IPS-20b (cell line): ENCODE measurements at regions not wholly inside any gene's neighbourhood (a gene's known extent, or its start where the extent isn't known, plus 50 kb on each side); places are given as distances from the start of the nearest gene placed in this dataset.
"Not testable (repeated sequence)": the region's sequence is repeated elsewhere in the genome, so short reads cannot be mapped to it uniquely, and the experiment has no call there.

ENCODE experiments used
- H3K27ac ChIP-seq: one replicate; pipeline ENCODE4 v1.5.1; 2013; ENCODE audit warnings: low read length
- H3K27me3 ChIP-seq: 2 replicates; pipeline ENCODE4 v1.6.1; 2013; ENCODE audit warnings: mild to moderate bottlenecking, low read length, inconsistent platforms; ENCODE audit not compliant: insufficient read depth
- H3K36me3 ChIP-seq: 2 replicates; pipeline ENCODE4 v1.6.1; 2013; ENCODE audit warnings: low read depth, mild to moderate bottlenecking, inconsistent platforms, low read length, moderate library complexity; ENCODE audit not compliant: insufficient read depth
- H3K4me1 ChIP-seq: 2 replicates; pipeline ENCODE4 v1.6.1; 2013; ENCODE audit warnings: mild to moderate bottlenecking, control low read depth, inconsistent platforms, low read length, moderate library complexity; ENCODE audit not compliant: insufficient read depth
- H3K4me3 ChIP-seq: 2 replicates; pipeline ENCODE4 v1.5.1; 2013; ENCODE audit warnings: mild to moderate bottlenecking, low read length, inconsistent platforms
- H3K9ac ChIP-seq: 2 replicates; pipeline ENCODE4 v1.6.1; 2013; ENCODE audit warnings: low read depth, mild to moderate bottlenecking, inconsistent platforms, low read length, moderate library complexity
- H3K9me3 ChIP-seq: 2 replicates; pipeline ENCODE4 v1.6.1; 2013; ENCODE audit warnings: mild to moderate bottlenecking, low read depth, low read length, inconsistent platforms; ENCODE audit not compliant: insufficient read depth

- not testable (repeated sequence) for H3K4me1 ChIP-seq, H3K27me3 ChIP-seq, H3K9ac ChIP-seq, H3K27ac ChIP-seq, H3K4me3 ChIP-seq, H3K36me3 ChIP-seq, H3K9me3 ChIP-seq
These were observed 135.0 kb downstream of the NPIPA8 start for GRCh38 chr16:18201511-18201910.

- not testable (repeated sequence) for H3K4me1 ChIP-seq, H3K27me3 ChIP-seq, H3K36me3 ChIP-seq, H3K27ac ChIP-seq, H3K9me3 ChIP-seq, H3K4me3 ChIP-seq, H3K9ac ChIP-seq
These were observed 144.1 kb downstream of the NPIPA8 start for GRCh38 chr16:18192389-18192788.

GRCh38 chr16:18190179-18190578, 146.4 kb downstream of the NPIPA8 start:
- not testable (repeated sequence) for H3K4me1 ChIP-seq, H3K36me3 ChIP-seq, H3K27me3 ChIP-seq, H3K9me3 ChIP-seq, H3K27ac ChIP-seq, H3K9ac ChIP-seq, H3K4me3 ChIP-seq

GRCh38 chr16:18184755-18185154, 151.8 kb downstream of the NPIPA8 start:
- H3K4me3 ChIP-seq, H3K4me1 ChIP-seq, H3K27ac ChIP-seq, H3K9me3 ChIP-seq, H3K27me3 ChIP-seq, H3K9ac ChIP-seq, H3K36me3 ChIP-seq: not testable (repeated sequence)

- H3K9me3 ChIP-seq, H3K27ac ChIP-seq, H3K27me3 ChIP-seq, H3K9ac ChIP-seq, H3K4me3 ChIP-seq, H3K36me3 ChIP-seq, H3K4me1 ChIP-seq: not testable (repeated sequence)
These were observed 155.5 kb downstream of the NPIPA8 start for GRCh38 chr16:18181028-18181427.

GRCh38 chr16:18173945-18174497, 162.5 kb downstream of the NPIPA8 start:
- not testable (repeated sequence) for H3K4me3 ChIP-seq, H3K9me3 ChIP-seq, H3K36me3 ChIP-seq, H3K4me1 ChIP-seq, H3K9ac ChIP-seq, H3K27ac ChIP-seq, H3K27me3 ChIP-seq

GRCh38 chr16:18162293-18162692, 174.2 kb downstream of the NPIPA8 start:
- H3K9me3 ChIP-seq, H3K4me3 ChIP-seq, H3K27ac ChIP-seq, H3K9ac ChIP-seq, H3K27me3 ChIP-seq, H3K4me1 ChIP-seq, H3K36me3 ChIP-seq: not testable (repeated sequence)

- not testable (repeated sequence) for H3K27ac ChIP-seq
These were observed 175.3 kb downstream of the NPIPA8 start for GRCh38 chr16:18161224-18161623.

GRCh38 chr16:18159185-18159584, 177.4 kb downstream of the NPIPA8 start:
- H3K4me3 ChIP-seq, H3K36me3 ChIP-seq, H3K27ac ChIP-seq, H3K9ac ChIP-seq, H3K27me3 ChIP-seq, H3K4me1 ChIP-seq, H3K9me3 ChIP-seq: not testable (repeated sequence)

More at GRCh38 chr16:18161224-18161623, 175.3 kb downstream of the NPIPA8 start:
- not testable (repeated sequence) for H3K4me1 ChIP-seq, H3K36me3 ChIP-seq, H3K9ac ChIP-seq, H3K4me3 ChIP-seq, H3K27me3 ChIP-seq, H3K9me3 ChIP-seq

GRCh38 chr16:18157854-18158253, 178.7 kb downstream of the NPIPA8 start:
- not testable (repeated sequence) for H3K9ac ChIP-seq, H3K27me3 ChIP-seq, H3K27ac ChIP-seq, H3K9me3 ChIP-seq, H3K4me3 ChIP-seq, H3K4me1 ChIP-seq, H3K36me3 ChIP-seq

- not testable (repeated sequence) for H3K27ac ChIP-seq, H3K4me3 ChIP-seq, H3K36me3 ChIP-seq, H3K27me3 ChIP-seq, H3K9ac ChIP-seq, H3K4me1 ChIP-seq, H3K9me3 ChIP-seq
These were observed 183.7 kb downstream of the NPIPA8 start for GRCh38 chr16:18152832-18153231.

GRCh38 chr16:18148132-18148531, 188.4 kb downstream of the NPIPA8 start:
- not testable (repeated sequence) for H3K36me3 ChIP-seq, H3K27me3 ChIP-seq, H3K9ac ChIP-seq, H3K9me3 ChIP-seq, H3K27ac ChIP-seq, H3K4me3 ChIP-seq, H3K4me1 ChIP-seq

GRCh38 chr16:18146601-18147142, 189.9 kb downstream of the NPIPA8 start:
- not testable (repeated sequence) for H3K4me3 ChIP-seq, H3K9me3 ChIP-seq, H3K4me1 ChIP-seq, H3K36me3 ChIP-seq, H3K27me3 ChIP-seq, H3K27ac ChIP-seq, H3K9ac ChIP-seq
